Keratinocyte (primary cell): ENCODE measurements at regions not wholly inside any gene's neighbourhood (a gene's known extent, or its start where the extent isn't known, plus 50 kb on each side); places are given as distances from the start of the nearest gene placed in this dataset.

Experiments used
- DNase-seq: peaks from one replicate; pipeline ENCODE4 v3.0.0-alpha.2; 2011; ENCODE audit warnings: low read depth, missing footprints, low spot score
- FAIRE-seq: peaks from 2 replicates; lab custom pipeline; 2011; peaks lifted over from hg19 to GRCh38; lab: Jason Lieb, UNC
- H2AFZ ChIP-seq: 2 replicates; pipeline ENCODE4 v1.6.0; 2012; ENCODE audit warnings: low read length, control low read depth, inconsistent platforms; ENCODE audit not compliant: control insufficient read depth
- H3K27ac ChIP-seq: 2 replicates; pipeline ENCODE4 v1.5.1; 2011; ENCODE audit warnings: low read length; ENCODE audit not compliant: control insufficient read depth, insufficient read depth
- H3K27me3 ChIP-seq: 3 replicates; pipeline ENCODE4 v1.6.0; 2011; ENCODE audit warnings: low read length; ENCODE audit not compliant: control insufficient read depth, insufficient read depth; ENCODE audit errors: extremely low read depth
- H3K36me3 ChIP-seq, 2 experiments: 2 replicates in 1 of 2; 3 replicates in 1 of 2; pipeline ENCODE4 v1.5.1; 2011; ENCODE audit warnings: low read length in 2 of 2, mild to moderate bottlenecking in 1 of 2; ENCODE audit not compliant: control insufficient read depth in 2 of 2, insufficient read depth in 2 of 2; ENCODE audit errors: extremely low read depth in 1 of 2
- H3K4me1 ChIP-seq: 3 replicates; pipeline ENCODE4 v1.5.1; 2011; ENCODE audit warnings: low read length; ENCODE audit not compliant: control insufficient read depth, insufficient read depth; ENCODE audit errors: extremely low read depth
- H3K4me2 ChIP-seq: 3 replicates; pipeline ENCODE4 v1.6.0; 2011; ENCODE audit warnings: low read depth, low read length; ENCODE audit not compliant: control insufficient read depth, insufficient read depth; ENCODE audit errors: extremely low read depth
- H3K4me3 ChIP-seq, 3 experiments: fragments of 200-600 bp in 1 of 3; sonication (generic) in 1 of 3; 2 replicates in 2 of 3; 3 replicates in 1 of 3; pipeline ENCODE4 v1.5.1; 2011 to 2016; ENCODE audit warnings: low read length in 3 of 3, mild to moderate bottlenecking in 3 of 3, control low read depth in 2 of 3, inconsistent platforms in 1 of 3, low read depth in 1 of 3, mixed read lengths in 1 of 3, mixed run types in 1 of 3, moderate library complexity in 1 of 3; ENCODE audit not compliant: control insufficient read depth in 2 of 3, insufficient read depth in 2 of 3; ENCODE audit errors: extremely low read depth in 1 of 3
- H3K79me2 ChIP-seq: 2 replicates; pipeline ENCODE4 v1.6.0; 2012; ENCODE audit warnings: low read length; ENCODE audit not compliant: control insufficient read depth, insufficient read depth
- H3K9ac ChIP-seq: 3 replicates; pipeline ENCODE4 v1.6.0; 2011; ENCODE audit warnings: low read length; ENCODE audit not compliant: control insufficient read depth, insufficient read depth; ENCODE audit errors: extremely low read depth
- H3K9me1 ChIP-seq: 3 replicates; pipeline ENCODE4 v1.6.0; 2011; ENCODE audit warnings: low read length; ENCODE audit not compliant: control insufficient read depth, insufficient read depth; ENCODE audit errors: extremely low read depth
- H3K9me3 ChIP-seq: 2 replicates; pipeline ENCODE4 v1.5.1; 2012; ENCODE audit warnings: low read depth, low read length; ENCODE audit not compliant: control insufficient read depth
- H4K20me1 ChIP-seq: 3 replicates; pipeline ENCODE4 v1.6.0; 2011; ENCODE audit warnings: low read length; ENCODE audit not compliant: control insufficient read depth, insufficient read depth; ENCODE audit errors: extremely low read depth
- EZH2 ChIP-seq: IDR thresholded peaks from one replicate; pipeline ENCODE4 v1.6.1; 2012; ENCODE audit warnings: inconsistent platforms, mild to moderate bottlenecking, low read length, moderate library complexity
- dilution Hi-C: fragments of 300-500 bp; cut with MboI; formaldehyde crosslinking; loops from one replicate; pipeline ENCODE4 v1.7.0; 2020; ENCODE audit warnings: low sequenced_read_pairs; ENCODE audit not compliant: extremely low pct_ligation_motif_present
- TF ChIP-seq, protein P1 (sequence below), 3 experiments: IDR thresholded peaks in 1 of 3; conservative IDR thresholded peaks in 1 of 3; optimal IDR thresholded peaks in 1 of 3; 2 replicates in 2 of 3; 3 replicates in 1 of 3; pipeline versions ENCODE3 to v1.5.1; 2011; ENCODE audit warnings: low read length in 3 of 3, mild to moderate bottlenecking in 3 of 3, moderate library complexity in 2 of 3, control low read depth in 1 of 3, inconsistent platforms in 1 of 3; ENCODE audit not compliant: insufficient read depth in 2 of 3; ENCODE audit errors: extremely low read depth in 1 of 3

DNA sequence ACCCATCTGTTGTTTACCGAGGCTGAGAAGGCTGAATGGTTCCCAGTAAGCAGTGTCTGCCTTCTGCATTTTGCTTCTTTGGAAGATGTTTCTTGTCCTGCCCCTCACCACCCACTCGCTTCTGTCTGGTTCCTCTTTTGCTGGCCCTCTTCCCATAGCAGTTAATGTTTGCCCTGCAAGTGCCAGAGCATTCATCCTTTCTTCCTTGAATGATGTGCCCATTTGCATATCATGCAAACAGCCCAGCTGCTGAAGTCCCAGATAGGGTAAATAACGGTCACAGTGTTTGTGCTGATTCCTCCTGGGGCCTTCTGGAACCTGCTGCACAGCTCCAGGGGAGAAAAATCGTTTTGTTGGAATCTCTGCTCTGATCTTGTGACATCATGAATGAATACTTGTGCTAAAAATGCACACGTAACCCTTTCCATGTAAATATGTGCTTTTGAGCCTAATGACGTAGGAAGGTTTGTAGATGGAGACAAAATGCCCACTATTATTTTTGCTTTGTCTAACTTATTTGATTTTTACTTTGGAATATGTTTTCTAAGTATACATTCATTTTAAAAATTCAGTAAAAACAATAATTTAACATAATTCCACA lies 381.0 kb downstream of the SOX2 start:
- H3K4me2 ChIP-seq = no peak overlapping the region
- H3K79me2 ChIP-seq = no peaks in the 10 kb centered on the region
- no peak for FAIRE-seq
- no peak overlapping the region for H3K4me3 ChIP-seq
- TF ChIP-seq, protein P1, sequence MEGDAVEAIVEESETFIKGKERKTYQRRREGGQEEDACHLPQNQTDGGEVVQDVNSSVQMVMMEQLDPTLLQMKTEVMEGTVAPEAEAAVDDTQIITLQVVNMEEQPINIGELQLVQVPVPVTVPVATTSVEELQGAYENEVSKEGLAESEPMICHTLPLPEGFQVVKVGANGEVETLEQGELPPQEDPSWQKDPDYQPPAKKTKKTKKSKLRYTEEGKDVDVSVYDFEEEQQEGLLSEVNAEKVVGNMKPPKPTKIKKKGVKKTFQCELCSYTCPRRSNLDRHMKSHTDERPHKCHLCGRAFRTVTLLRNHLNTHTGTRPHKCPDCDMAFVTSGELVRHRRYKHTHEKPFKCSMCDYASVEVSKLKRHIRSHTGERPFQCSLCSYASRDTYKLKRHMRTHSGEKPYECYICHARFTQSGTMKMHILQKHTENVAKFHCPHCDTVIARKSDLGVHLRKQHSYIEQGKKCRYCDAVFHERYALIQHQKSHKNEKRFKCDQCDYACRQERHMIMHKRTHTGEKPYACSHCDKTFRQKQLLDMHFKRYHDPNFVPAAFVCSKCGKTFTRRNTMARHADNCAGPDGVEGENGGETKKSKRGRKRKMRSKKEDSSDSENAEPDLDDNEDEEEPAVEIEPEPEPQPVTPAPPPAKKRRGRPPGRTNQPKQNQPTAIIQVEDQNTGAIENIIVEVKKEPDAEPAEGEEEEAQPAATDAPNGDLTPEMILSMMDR (optimal IDR thresholded peaks at IDR 0.05 in 1 of 3, IDR thresholded peaks at IDR 0.05 in 1 of 3, conservative IDR thresholded peaks at IDR 0.05 in 1 of 3; ENCODE audit: extremely low read depth in 1 of 3, insufficient read depth in 2 of 3, low read length in 3 of 3) = no peak
- TF ChIP-seq EZH2 = no peak
- no peak for DNase-seq
- no peaks in the 10 kb centered on the region for H3K27me3 ChIP-seq
- H2AFZ ChIP-seq = peak overlapping the region; percentile 40
- no peaks in the 10 kb centered on the region for H4K20me1 ChIP-seq
- no peak overlapping the region for H3K9ac ChIP-seq
- H3K9me1 ChIP-seq = no peaks in the 10 kb centered on the region
- dilution Hi-C loops = no loop called here
- no peaks in the 10 kb centered on the region for H3K4me1 ChIP-seq
- H3K9me3 ChIP-seq = no peaks in the 10 kb centered on the region
- no peak overlapping the region for H3K27ac ChIP-seq
- H3K36me3 ChIP-seq = no peaks in the 10 kb centered on the region

DNA sequence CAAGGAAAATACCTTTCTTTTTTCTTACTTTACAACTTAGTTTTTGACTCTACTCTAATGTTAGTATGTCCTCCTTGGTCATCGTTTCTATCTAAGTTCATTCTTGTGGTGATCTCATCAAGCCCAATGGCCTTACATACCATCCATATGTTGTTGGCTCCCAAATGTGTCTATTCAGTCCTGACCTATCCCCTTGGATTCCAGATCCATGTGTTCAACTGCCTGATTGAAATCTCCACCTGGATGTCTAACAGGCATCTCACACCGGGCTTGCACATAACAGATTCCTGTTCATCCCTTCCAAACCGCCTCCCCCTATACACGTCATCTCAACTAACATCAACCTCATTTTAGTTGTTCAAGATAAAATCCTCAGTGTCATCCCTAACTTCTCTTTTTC lies 382.6 kb downstream of the SOX2 start:
- no peak overlapping the region for H3K4me3 ChIP-seq
- H3K27ac ChIP-seq = no peak overlapping the region
- no peaks in the 10 kb centered on the region for H3K9me3 ChIP-seq
- no peak for DNase-seq
- H3K36me3 ChIP-seq = no peaks in the 10 kb centered on the region
- dilution Hi-C loops = no loop called here
- no peak overlapping the region for H2AFZ ChIP-seq
- no peaks in the 10 kb centered on the region for H3K4me1 ChIP-seq
- H3K27me3 ChIP-seq = no peaks in the 10 kb centered on the region
- no peak overlapping the region for H3K9ac ChIP-seq
- FAIRE-seq = no peak
- H3K4me2 ChIP-seq = no peak overlapping the region
- no peaks in the 10 kb centered on the region for H3K79me2 ChIP-seq
- TF ChIP-seq, protein P1 (optimal IDR thresholded peaks at IDR 0.05 in 1 of 3, IDR thresholded peaks at IDR 0.05 in 1 of 3, conservative IDR thresholded peaks at IDR 0.05 in 1 of 3; ENCODE audit: extremely low read depth in 1 of 3, insufficient read depth in 2 of 3, low read length in 3 of 3) = no peak
- TF ChIP-seq EZH2 = no peak
- no peaks in the 10 kb centered on the region for H3K9me1 ChIP-seq
- no peaks in the 10 kb centered on the region for H4K20me1 ChIP-seq
